ENCODE measurements at regions not wholly inside any gene's neighbourhood (a gene's known extent, or its start where the extent isn't known, plus 50 kb on each side); places are given as distances from the start of the nearest gene placed in this dataset.

DNA sequence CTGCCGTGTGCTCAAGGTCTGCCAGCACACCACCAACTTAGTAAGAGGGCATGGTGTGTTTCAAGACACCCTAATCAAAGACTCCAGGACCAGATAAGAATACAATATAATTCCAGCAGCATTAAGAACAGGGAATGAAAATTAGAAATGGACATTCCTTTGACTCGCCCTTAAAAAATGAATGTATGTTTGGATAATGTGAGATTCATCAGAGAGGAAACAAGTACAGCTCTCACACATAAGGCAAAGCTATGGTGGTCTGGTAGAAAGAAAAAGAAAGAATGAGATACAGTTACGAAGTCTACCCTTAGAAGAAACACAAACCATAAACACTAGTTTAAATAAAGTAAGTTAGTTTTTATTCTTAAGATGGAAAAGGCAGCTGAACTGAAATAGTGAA, 174.8 kb upstream of the ANK3 start:
- intact Hi-C loops (cut with DNase I) = no loop called here
- Histone ChIP-seq H3K4me1 (no peaks in the 10 kb centered on the region), H3K4me3 (no peak overlapping the region), H3K27me3 (no peaks in the 10 kb centered on the region), H3K9me3 (peaks cover 0 to 7% (median 0%) of the 10 kb centered on the region in 3 donors), H3K36me3 (no peaks in the 10 kb centered on the region), H3K27ac (no peak overlapping the region)
- 73 to 76% methylated on average over 3 of the region's 3 CpGs for WGBS, 2 donors
- no peak for DNase-seq
- TF ChIP-seq, protein P1, sequence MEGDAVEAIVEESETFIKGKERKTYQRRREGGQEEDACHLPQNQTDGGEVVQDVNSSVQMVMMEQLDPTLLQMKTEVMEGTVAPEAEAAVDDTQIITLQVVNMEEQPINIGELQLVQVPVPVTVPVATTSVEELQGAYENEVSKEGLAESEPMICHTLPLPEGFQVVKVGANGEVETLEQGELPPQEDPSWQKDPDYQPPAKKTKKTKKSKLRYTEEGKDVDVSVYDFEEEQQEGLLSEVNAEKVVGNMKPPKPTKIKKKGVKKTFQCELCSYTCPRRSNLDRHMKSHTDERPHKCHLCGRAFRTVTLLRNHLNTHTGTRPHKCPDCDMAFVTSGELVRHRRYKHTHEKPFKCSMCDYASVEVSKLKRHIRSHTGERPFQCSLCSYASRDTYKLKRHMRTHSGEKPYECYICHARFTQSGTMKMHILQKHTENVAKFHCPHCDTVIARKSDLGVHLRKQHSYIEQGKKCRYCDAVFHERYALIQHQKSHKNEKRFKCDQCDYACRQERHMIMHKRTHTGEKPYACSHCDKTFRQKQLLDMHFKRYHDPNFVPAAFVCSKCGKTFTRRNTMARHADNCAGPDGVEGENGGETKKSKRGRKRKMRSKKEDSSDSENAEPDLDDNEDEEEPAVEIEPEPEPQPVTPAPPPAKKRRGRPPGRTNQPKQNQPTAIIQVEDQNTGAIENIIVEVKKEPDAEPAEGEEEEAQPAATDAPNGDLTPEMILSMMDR (IDR thresholded peaks at IDR 0.05) = no peak
- no peak for TF ChIP-seq POLR2A (IDR thresholded peaks at IDR 0.05)

DNA sequence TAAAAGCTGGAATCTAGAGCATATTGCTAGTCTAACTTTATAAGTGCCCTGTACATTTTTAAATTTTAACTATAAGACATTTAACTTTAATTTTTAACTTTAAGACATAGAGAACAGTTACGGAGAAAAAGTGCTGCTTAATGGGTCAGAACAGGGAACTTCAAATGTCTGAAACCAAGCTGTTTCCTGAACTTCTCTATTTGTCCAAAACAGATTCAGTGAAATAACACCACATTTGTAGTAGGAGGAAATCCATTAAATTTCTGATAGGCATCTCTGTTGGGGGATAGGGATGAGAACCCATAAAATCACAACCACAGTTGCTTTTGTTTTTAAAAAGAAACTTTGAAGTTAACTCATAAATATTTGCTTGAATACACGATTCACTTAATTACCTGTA, 170.8 kb upstream of the ANK3 start:
- TF ChIP-seq POLR2A (IDR thresholded peaks at IDR 0.05) = no peak
- TF ChIP-seq, protein P1 (IDR thresholded peaks at IDR 0.05) = no peak
- Histone ChIP-seq H3K4me3 (no peak overlapping the region), H3K9me3 (no peaks in the 10 kb centered on the region), H3K27ac (no peak overlapping the region), H3K36me3 (no peaks in the 10 kb centered on the region), H3K4me1 (no peaks in the 10 kb centered on the region), H3K27me3 (no peaks in the 10 kb centered on the region)
- WGBS, 2 donors = 53 to 64% methylated on average over 2 of the region's 2 CpGs
- intact Hi-C loops (cut with DNase I) = no loop called here
- no peak for DNase-seq

DNA sequence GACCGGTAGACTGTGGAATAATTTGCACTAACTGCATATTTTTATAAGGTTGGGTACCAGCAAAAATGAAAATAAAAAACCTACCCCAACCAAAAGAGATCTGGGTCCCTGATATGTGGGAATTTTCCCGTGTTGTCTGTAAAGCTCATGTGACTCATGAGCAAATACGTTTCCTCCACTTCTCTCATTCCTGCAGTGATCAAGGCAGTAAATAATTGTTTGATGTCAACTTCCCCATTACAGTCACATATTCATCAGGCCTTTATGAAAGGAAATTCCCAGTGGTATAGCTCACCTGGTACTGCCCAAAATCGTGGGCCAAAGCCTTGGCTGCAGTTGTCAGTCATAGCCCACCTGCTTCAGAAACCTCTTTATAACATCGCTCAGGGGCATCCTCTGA, 166.0 kb upstream of the ANK3 start:
- intact Hi-C loops (cut with DNase I) = no loop called here
- 63 to 74% methylated on average over 5 of the region's 5 CpGs for WGBS, 2 donors
- no peak for DNase-seq

DNA sequence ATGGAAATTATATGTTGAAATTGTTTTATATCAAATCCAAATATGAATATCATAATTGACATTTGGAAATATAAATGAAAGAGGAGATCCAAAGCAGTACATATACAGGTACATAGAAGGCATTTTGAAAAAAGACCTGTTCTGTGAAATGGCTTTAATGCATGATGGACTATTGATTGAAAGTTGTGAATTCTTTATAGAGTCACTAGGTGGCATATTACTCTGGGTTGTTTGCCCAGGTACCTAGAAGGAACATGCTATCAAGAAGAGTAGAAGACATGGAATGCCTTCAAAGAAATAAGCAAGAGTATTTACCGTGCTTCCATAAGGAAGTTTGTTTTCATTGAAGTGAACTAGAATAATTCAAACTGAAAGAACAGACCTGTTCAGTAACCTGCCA, 160.0 kb upstream of the ANK3 start:
- 7 to 37% methylated on average over 1 of the region's 1 CpG for WGBS, 2 donors
- TF ChIP-seq, protein P1 (IDR thresholded peaks at IDR 0.05) = peak in 3 of 6 experiments; percentile 10 to 54 (median 16)
- TF ChIP-seq POLR2A (IDR thresholded peaks at IDR 0.05) = no peak
- no peak overlapping the region for H3K27ac ChIP-seq
- no peak overlapping the region for H3K4me3 ChIP-seq
- no peaks in the 10 kb centered on the region for H3K27me3 ChIP-seq
- intact Hi-C loops (cut with DNase I) = no loop called here
- no peak for DNase-seq
- no peaks in the 10 kb centered on the region for H3K9me3 ChIP-seq
- no peaks in the 10 kb centered on the region for H3K4me1 ChIP-seq
- H3K36me3 ChIP-seq = no peaks in the 10 kb centered on the region

More for the DNA sequence above, 166.0 kb upstream of the ANK3 start:
- Histone ChIP-seq H3K27ac (no peak overlapping the region), H3K4me3 (no peak overlapping the region), H3K4me1 (no peaks in the 10 kb centered on the region), H3K36me3 (no peaks in the 10 kb centered on the region), H3K9me3 (no peaks in the 10 kb centered on the region), H3K27me3 (no peaks in the 10 kb centered on the region)
- TF ChIP-seq, protein P1 (IDR thresholded peaks at IDR 0.05) = no peak
- TF ChIP-seq POLR2A (IDR thresholded peaks at IDR 0.05) = no peak

DNA sequence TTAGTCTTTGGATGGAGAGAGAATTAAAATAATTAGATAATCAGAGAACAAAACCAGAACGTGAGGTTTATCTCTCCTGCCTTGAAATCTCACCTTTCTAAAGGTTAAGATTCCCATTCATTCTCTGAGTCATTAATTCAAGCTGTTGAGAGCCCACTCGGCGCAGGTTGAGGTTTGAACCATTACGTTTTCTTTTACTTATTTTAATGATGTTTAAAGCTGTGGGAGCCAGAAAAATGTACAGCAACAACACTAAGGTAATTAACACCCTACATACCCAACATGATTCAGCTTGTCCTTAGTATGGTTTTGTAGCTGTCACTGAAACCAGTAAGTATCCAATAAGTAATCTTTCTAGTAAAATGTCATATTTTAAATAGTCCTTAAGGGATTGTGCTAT, 153.0 kb upstream of the ANK3 start:
- WGBS, 2 donors = 50 to 73% methylated on average over 4 of the region's 4 CpGs
- no peak for DNase-seq
- no peaks in the 10 kb centered on the region for H3K9me3 ChIP-seq
- no peaks in the 10 kb centered on the region for H3K27me3 ChIP-seq
- no peak overlapping the region for H3K4me3 ChIP-seq
- intact Hi-C loops (cut with DNase I) = no loop called here
- no peaks in the 10 kb centered on the region for H3K36me3 ChIP-seq
- peaks cover 0 to 5% (median 0%) of the 10 kb centered on the region in 3 donors for H3K4me1 ChIP-seq
- H3K27ac ChIP-seq = no peak overlapping the region
- TF ChIP-seq, protein P1 (IDR thresholded peaks at IDR 0.05) = no peak
- no peak for TF ChIP-seq POLR2A (IDR thresholded peaks at IDR 0.05)

All from esophagus squamous epithelium (tissue), 5 donors.